Body of pancreas (tissue), 4 donors: ENCODE measurements at regions not wholly inside any gene's neighbourhood (a gene's known extent, or its start where the extent isn't known, plus 50 kb on each side); places are given as distances from the start of the nearest gene placed in this dataset.

Experiments used
- ATAC-seq: fragments of 150-250 bp; one replicate; pipeline ENCODE4 v1.9.1; 2016
- DNase-seq, 4 donors: peaks; one replicate each; pipeline ENCODE4 v3.0.0-alpha.2; 2019
- H3K27ac ChIP-seq, 4 donors: fragments of 200-600 bp; sonication (generic); 1 replicate in 3 of 4; 2 replicates in 1 of 4; pipeline versions ENCODE4 v1.5.1 to v1.6.1; 2016 to 2019; ENCODE audit warnings: mild to moderate bottlenecking in 1 of 4, mixed read lengths in 1 of 4, moderate library complexity in 1 of 4
- H3K27me3 ChIP-seq, 2 donors: fragments of 200-600 bp; sonication (generic); one replicate each; pipeline ENCODE4 v1.6.0; 2016; ENCODE audit warnings: mild to moderate bottlenecking in 1 of 2
- H3K36me3 ChIP-seq, 2 donors: fragments of 200-600 bp; sonication (generic); replicated peaks in 1 of 2; 2 replicates each; pipeline ENCODE4 v1.5.1; 2016; ENCODE audit warnings: low read depth in 2 of 2; ENCODE audit not compliant: insufficient read depth in 1 of 2
- H3K4me1 ChIP-seq: fragments of 200-600 bp; sonication (generic); one replicate; pipeline ENCODE4 v1.6.0; 2016
- H3K4me3 ChIP-seq, 2 donors: fragments of 200-600 bp; sonication (generic); 1 replicate in 1 of 2; 2 replicates in 1 of 2; pipeline ENCODE4 v1.5.1; 2016 to 2019
- H3K9me3 ChIP-seq, 3 donors: fragments of 200-600 bp; sonication (generic); 1 replicate in 2 of 3; 2 replicates in 1 of 3; pipeline ENCODE4 v1.5.1; 2016
- CTCF ChIP-seq, 7 experiments: fragments of 450-650 bp in 4 of 7; fragments of 200-600 bp in 3 of 7; sonication (generic) in 3 of 7; IDR thresholded peaks; one replicate each; pipeline ENCODE4 v1.5.1; 2016 to 2019; ENCODE audit warnings: antibody characterized with exemption in 7 of 7
- POLR2A ChIP-seq, 3 donors: fragments of 450-650 bp; IDR thresholded peaks; one replicate each; pipeline ENCODE4 v1.6.1; 2016; ENCODE audit warnings: antibody characterized with exemption in 3 of 3, mild to moderate bottlenecking in 2 of 3
- WGBS, 2 donors: methylation state at CpG; one replicate each; pipeline ENCODE4 v1.1.5; 2017; 5-methylcytosine and 5-hydroxymethylcytosine counted together
- intact Hi-C: fragments of 100-400 bp; cut with DNase I; formaldehyde crosslinking; loops from one replicate; pipeline ENCODE4 v1.15.1; 2023

- TF ChIP-seq CTCF (IDR thresholded peaks at IDR 0.05) (no peak), POLR2A (IDR thresholded peaks at IDR 0.05) (no peak)
Measured at GRCh38 chr9:30075022-30075421, 2309.4 kb upstream of the ACO1 start.

DNA sequence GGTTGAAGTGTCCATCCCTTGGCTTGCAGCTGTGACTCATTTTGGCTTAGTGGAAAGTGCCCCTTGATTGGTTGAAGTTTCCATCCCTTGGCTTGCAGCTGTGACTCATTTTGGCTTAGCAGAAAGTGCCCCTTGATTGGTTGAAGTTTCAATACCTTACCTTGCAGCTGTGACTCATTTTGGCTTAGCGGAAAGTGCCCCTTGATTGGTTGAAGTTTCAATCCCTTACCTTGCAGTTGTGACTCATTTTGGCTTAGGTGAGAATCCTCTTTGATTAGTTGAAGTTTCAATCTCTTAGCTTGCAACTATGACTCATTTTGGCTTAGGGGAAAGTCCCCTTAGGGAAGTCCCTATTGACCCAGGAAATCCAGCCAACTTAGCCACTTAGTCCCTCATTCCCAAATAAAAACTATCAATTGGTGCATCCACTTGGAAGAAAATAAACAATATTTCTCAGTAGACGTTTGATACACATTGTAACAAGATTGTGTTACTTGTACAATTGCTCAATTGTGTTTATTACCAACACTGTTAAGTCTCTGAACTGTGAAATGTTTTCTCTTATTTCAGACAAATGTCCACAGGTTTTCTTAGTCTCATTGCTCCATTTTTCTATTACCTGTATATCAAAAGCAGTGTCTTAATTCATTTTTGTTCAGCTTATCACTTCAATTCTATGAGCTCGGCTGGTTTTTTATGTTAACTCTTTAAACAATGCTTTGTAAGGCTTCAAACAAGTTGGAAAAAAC, 2308.8 kb upstream of the ACO1 start:
- Histone ChIP-seq H3K27me3 (no peaks in the 10 kb centered on the region), H3K4me1 (no peaks in the 10 kb centered on the region), H3K9me3 (no peaks in the 10 kb centered on the region), H3K4me3 (no peak overlapping the region), H3K27ac (no peak overlapping the region), H3K36me3 (no peaks in the 10 kb centered on the region)
- no peak for DNase-seq
- intact Hi-C loops = no loop called here
- no peak for ATAC-seq
- WGBS, 2 donors = 22 to 34% methylated on average over 3 of the region's 3 CpGs
- TF ChIP-seq CTCF (IDR thresholded peaks at IDR 0.05) = no peak
- no peak for TF ChIP-seq POLR2A (IDR thresholded peaks at IDR 0.05)

More at GRCh38 chr9:30075022-30075421, 2309.4 kb upstream of the ACO1 start:
- Histone ChIP-seq H3K36me3 (no peaks in the 10 kb centered on the region), H3K4me3 (no peak overlapping the region), H3K4me1 (no peaks in the 10 kb centered on the region), H3K9me3 (no peaks in the 10 kb centered on the region), H3K27ac (no peak overlapping the region), H3K27me3 (no peaks in the 10 kb centered on the region)
- ATAC-seq = no peak
- 69 to 73% methylated on average over 15 of the region's 15 CpGs for WGBS, 2 donors
- intact Hi-C loops = no loop called here
- DNase-seq = no peak

DNA sequence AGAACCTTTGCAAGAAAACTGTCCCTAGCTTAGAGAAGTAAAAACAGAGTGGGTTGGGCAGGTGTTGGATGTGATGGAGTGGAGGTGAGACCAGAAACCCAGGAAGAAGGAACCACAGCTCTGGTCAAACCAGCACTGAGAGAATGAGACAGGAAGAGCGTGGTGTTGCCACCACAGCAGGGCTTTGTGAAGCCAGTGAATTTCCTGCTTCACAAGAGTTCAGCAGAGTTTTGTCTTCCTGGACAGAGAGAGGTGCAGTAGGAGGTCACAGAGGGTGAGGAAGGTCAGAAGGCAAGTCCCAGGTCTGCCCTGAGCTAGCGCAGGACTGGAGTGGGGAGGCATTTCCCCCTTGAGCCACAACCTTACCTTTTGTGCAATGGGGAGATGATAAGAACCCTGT, 2306.2 kb upstream of the ACO1 start:
- Histone ChIP-seq H3K4me3 (no peak overlapping the region), H3K4me1 (no peaks in the 10 kb centered on the region), H3K27ac (no peak overlapping the region), H3K27me3 (no peaks in the 10 kb centered on the region), H3K9me3 (no peaks in the 10 kb centered on the region), H3K36me3 (no peaks in the 10 kb centered on the region)
- WGBS, 2 donors = 70 to 74% methylated on average over 2 of the region's 2 CpGs
- no peak for DNase-seq
- ATAC-seq = no peak
- intact Hi-C loops = no loop called here
- TF ChIP-seq POLR2A (IDR thresholded peaks at IDR 0.05) = no peak
- no peak for TF ChIP-seq CTCF (IDR thresholded peaks at IDR 0.05)

- DNase-seq (no peak), ATAC-seq (no peak)
- Histone ChIP-seq H3K36me3 (no peaks in the 10 kb centered on the region), H3K27ac (no peak overlapping the region), H3K4me3 (no peak overlapping the region), H3K4me1 (no peaks in the 10 kb centered on the region), H3K9me3 (no peaks in the 10 kb centered on the region), H3K27me3 (no peaks in the 10 kb centered on the region)
- intact Hi-C loops = no loop called here
- WGBS, 2 donors = 62 to 72% methylated on average over 5 of the region's 5 CpGs
- TF ChIP-seq CTCF (IDR thresholded peaks at IDR 0.05) (no peak), POLR2A (IDR thresholded peaks at IDR 0.05) (no peak)
Measured at GRCh38 chr9:30089428-30089827, 2295.0 kb upstream of the ACO1 start.
